ENCODE measurements at regions not wholly inside any gene's neighbourhood (a gene's known extent, or its start where the extent isn't known, plus 50 kb on each side); places are given as distances from the start of the nearest gene placed in this dataset.

- no peak for TF ChIP-seq CTCF (IDR thresholded peaks at IDR 0.05; ENCODE audit: low read length)
- TF ChIP-seq EZH2 (optimal IDR thresholded peaks at IDR 0.05; ENCODE audit: low read depth, low read length) = no peak
These were observed 270.4 kb downstream of the ENC1 start for GRCh38 chr5:74370168-74370567.
